Peyer's patch (tissue), 4 donors: ENCODE measurements at regions not wholly inside any gene's neighbourhood (a gene's known extent, or its start where the extent isn't known, plus 50 kb on each side); places are given as distances from the start of the nearest gene placed in this dataset.

Experiments used
- CTCF ChIP-seq, 6 experiments: fragments of 450-650 bp in 4 of 6; fragments of 200-600 bp in 2 of 6; sonication (generic) in 1 of 6; IDR thresholded peaks; one replicate each; pipeline ENCODE4 v1.5.1; 2017 to 2019; ENCODE audit warnings: antibody characterized with exemption in 6 of 6, mild to moderate bottlenecking in 3 of 6, moderate library complexity in 1 of 6
- POLR2A ChIP-seq, 2 donors: fragments of 450-650 bp; IDR thresholded peaks; one replicate each; pipeline ENCODE4 v1.5.1; 2017; ENCODE audit warnings: antibody characterized with exemption in 2 of 2, mild to moderate bottlenecking in 2 of 2, moderate library complexity in 2 of 2

DNA sequence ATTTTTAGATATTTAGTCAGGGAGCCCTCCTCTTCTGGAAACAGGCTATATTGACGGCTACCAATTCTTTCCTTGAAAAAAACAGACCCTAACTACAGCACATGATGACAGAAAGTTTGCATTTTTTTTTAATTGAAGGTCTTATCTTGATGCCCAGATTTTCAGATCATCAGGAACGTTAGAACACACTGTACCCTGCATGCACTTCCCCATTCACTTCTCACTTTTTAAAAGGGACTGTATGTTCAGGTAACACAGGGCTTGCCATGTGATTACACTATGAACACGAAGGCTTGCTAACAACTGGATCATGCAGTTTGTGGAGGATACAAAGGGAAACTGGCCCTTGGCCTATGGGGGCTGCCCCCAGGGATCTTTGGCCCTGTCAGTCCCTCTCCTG, 92.6 kb downstream of the RPS29 start:
- no peak for TF ChIP-seq POLR2A (IDR thresholded peaks at IDR 0.05)
- TF ChIP-seq CTCF (IDR thresholded peaks at IDR 0.05), result no peak
